ENCODE measurements at regions not wholly inside any gene's neighbourhood (a gene's known extent, or its start where the extent isn't known, plus 50 kb on each side); places are given as distances from the start of the nearest gene placed in this dataset.

DNA sequence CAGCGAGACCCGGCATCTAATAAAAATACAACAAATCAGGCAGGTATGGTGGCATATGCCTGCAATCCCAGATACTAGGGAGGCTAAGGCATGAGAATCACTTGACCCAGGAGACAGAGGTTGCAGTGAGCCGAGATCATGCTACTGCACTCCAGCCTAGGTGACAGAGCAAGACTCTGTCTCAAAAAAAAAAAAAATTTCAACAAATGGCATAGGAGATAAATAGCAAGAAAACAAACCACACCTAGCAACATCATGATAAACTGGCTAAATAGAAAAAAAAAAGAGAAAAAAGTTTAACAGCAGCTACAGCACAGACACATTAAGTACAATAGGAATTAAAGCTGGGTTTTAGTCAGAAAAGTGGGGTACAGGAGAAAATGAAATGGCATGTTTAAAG lies 1034.6 kb upstream of the LRRN3 start:
- no peak for DNase-seq (ENCODE audit: low read depth)

DNA sequence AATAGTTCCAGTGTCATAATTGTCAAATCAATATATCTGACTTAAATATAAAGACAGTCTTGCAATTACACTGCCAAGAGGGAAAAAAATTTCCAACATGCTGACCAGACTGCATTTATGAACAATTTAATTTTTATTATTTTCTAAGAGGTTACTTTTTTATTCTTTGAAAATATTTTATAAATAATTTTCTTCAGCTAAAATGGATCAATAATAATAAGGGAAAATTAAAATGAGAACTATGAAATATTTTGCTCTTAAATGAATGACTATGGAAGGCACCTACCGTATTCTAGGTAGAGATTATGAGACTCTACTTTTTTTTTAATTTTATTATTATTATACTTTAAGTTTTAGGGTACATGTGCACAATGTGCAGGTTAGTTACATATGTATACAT lies 1032.5 kb upstream of the LRRN3 start:
- no peak for DNase-seq (ENCODE audit: low read depth)

DNA sequence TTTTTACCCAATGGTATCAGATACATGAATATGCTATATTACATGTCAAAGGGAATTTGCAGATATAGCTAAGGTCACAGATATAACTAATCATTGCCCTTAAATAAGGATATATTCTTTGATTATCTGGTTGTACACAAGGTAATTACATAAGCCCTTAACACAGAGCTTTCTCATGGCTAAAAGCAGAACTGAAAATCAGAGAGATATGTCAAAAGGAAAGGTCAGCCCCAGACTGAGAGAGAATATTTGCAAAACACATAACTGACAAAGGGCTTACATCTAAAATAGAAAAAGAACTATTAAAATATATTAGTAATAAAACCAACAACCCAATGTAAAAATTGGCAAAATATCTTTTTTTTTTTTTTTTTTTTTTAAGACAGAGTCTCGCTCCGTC lies 1029.5 kb upstream of the LRRN3 start:
- DNase-seq (ENCODE audit: low read depth), result no peak

DNA sequence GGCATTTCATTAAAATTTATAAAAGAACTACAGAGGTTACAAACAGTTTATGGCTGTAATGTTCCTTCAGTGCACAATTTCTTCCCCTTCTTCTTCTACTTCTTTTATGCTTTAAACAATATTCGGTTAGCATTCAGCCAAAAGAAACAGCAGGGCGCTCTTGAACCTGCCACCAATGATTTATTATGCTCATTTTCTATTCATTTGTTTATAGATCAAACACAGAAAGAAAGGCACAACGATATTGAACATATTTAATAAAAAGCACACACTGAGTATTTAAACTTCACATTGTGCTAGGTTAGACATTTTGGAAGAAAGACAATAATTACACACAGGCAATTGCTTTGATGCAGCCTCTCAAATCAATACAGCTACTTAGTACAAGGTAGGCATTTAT lies 1025.8 kb upstream of the LRRN3 start:
- no peak for DNase-seq (ENCODE audit: low read depth)

DNA sequence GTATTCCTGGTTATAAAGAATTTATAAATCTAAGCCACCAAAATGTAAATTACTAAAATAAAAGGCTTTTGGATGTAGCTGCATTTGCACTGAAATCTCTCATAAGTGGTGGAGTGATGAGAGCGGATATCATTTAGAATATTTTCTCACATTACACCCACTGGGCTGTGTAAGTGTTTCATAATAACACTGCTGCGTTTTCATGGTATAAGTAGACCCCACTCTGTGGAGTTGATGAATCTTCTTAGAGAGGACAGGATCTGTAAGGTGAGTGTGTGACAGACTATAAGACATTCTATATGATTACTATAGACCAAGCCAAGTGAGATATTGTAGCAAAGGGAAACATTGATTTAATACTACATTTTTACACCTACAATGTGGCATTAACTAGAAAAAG lies 1024.1 kb upstream of the LRRN3 start:
- no peak for DNase-seq (ENCODE audit: low read depth)

DNA sequence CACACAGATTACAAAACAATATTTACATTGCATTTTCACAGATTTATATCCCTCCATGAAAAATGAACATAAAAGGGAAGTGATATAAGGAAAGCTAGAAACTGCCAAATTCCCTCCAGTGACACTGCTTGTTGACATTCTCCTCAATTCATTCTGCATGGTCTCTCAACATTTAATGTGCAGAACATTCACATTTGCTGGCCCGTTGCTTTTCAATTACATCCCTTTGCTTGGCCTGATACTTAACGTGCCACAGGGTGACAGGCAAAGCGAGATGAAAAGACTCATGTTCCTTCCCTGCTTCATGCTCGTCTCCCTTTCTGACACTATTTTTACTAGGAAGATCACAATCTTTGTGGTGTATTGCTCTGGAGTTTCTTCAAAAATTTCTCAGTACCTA lies 1019.7 kb upstream of the LRRN3 start:
- DNase-seq (ENCODE audit: low read depth), result no peak

DNA sequence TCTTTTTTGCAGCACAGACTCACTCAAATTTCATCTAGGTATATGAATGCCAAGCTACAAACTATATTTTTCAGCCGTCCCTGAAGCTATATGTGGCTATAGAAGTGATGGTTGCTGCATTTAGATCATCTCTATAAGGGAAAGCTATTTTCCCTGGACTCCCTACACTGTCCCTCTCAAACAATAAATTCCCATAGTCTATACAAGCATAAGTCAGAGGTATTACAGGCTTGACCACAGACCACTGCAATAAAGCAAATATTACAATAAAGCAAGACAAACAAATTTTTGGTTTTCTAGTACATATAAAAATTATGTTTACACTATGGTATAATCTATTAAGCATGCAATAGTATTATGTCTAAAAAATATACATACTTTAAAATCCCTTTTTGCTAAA lies 1015.5 kb upstream of the LRRN3 start:
- no peak for DNase-seq (ENCODE audit: low read depth)

DNA sequence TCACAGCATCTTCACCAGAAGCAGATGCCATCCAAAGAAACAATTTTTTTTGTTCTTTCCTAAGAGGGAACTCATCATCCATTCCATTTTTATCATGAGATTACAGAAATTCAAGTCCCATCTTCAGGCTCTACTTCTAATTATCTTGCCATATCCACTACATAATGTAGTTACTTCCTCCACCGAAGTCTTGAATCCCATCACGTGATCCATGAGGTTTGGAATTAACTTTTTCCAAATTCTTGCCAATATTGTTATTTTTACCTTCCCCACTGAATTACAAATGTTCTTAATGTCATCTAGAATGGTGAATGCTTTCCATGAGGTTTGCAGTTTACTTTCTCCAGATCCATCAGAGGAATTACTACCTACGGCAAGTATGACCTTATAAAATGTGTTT lies 1014.7 kb upstream of the LRRN3 start:
- DNase-seq (ENCODE audit: low read depth), result no peak

DNA sequence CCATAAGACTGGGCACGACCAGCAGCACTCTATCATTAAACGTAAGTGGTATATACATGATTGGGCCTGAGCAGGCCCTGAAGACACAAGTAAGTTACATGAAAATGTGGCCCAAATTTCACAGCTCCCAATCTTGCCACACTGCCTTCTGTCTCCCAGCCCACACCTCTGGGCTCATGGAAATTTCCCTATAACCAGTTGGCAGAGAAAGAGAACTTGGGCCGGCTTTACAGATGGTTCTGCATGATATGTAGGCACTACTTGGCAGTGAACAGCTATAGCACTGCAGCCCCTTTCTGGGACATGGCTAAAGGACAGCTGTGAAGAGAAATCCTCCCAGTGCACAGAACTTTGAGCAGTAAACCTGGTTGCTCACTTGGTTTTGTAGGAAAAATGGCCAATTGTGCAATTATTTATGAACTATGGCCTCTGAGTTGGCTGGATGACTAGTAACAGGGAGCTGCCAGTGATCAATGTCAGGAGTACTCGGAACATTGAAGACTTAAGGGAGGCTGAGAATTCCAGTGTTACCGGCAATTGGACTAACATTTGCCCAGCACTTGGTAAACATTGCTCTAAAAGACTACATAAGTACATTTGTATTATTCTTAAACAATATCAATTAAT lies 1006.6 kb upstream of the LRRN3 start:
- no peak for DNase-seq (ENCODE audit: low read depth)

DNA sequence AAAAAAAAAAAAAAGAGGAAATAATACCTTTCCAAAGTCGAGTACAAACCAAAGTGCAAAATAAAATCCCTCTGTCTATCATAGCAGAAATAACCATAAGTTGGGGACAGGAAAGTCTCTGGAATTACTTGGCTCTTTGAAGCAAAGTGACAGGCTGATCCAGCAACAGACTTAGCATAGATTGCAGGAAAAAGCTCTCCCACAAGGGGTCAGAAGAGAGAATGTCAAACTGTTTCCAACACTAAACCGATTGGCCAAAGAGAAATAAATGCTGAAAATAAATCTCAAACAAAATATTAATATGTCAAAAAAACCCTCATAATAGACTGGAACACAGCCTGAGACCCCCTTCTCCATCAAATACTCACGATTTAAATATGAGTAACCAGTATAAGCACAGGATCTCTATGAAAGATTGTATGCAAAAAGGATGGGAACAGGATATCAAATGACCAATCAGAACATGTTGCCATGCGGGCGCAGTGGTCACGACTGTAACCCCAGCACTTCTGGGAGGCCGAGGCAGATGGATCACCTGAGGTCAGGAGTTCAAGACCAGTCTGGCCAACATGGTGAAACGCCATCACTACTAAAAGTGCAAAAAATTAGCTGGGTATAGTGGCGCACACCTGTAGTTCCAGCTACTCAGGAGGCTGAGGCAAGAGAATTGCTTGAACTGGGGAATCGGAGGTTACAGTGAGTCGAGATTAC lies 1000.7 kb upstream of the LRRN3 start:
- DNase-seq (ENCODE audit: low read depth), result no peak

DNA sequence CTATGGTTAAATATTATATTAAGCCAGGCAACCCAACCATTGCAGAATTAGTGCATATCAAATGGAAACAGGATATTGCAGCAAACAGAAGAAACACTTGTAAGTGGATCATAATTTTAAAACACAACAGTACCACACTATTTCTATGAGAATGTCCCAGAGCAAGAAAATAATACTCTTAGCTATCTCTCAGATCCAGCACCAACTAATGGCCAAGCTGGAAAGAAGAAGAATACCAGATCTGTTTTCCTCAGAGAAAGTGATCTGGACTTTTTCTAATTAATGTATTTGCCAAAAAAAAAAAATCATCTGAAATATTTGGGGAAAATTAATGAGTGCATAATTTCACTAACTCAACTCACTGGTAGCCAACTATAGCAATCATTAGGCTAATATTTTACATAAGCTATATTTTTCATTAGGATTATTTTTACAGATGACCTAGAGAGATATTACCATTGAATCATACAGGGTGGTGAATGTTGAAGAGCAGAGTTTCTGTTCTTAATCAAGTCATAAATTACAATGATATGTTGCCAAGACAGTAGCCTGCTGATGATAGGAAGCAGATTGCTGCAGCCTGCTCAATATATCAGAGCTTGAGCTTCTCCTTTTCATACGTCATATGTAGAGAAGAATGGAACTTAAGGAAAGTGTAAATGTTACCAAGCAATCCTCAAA lies 995.4 kb upstream of the LRRN3 start:
- no peak for DNase-seq (ENCODE audit: low read depth)

DNA sequence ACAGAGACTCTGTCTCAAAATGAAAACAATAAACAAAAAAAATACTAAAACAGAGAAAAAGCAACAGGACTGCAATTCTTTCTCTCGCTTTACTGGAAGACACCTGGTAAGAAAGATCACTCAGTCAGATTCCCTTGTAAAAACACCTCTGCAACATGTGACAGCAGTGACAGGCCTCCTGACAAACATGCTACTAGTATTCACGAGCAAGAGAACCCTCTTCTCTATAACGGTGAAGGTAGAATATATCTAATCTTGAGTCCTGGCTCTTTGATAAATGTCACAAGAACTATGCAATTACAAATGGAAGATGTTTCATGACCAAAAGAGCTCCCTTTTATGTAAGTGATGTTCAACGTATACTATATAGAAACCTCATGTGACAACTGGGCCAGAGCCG lies 986.7 kb upstream of the LRRN3 start:
- DNase-seq (ENCODE audit: low read depth), result no peak

DNA sequence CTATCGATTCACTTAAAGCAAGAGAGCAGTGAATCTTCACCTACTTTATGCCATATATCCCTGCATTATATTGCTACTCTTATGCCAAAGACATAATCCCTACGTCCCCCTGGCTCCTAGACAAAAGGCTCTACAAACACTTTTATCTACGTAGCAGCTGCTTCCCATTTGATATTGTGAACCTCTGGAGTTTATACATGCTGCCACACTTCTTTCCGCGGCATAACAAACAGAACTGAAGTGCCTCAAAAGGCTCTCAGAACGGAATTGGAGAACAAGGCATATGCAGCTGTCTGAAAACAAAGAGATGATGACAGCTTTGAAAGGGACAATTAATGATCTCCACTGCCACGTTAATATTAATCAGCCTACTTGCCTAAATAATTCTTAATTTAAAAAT lies 985.6 kb upstream of the LRRN3 start:
- DNase-seq (ENCODE audit: low read depth), result no peak

DNA sequence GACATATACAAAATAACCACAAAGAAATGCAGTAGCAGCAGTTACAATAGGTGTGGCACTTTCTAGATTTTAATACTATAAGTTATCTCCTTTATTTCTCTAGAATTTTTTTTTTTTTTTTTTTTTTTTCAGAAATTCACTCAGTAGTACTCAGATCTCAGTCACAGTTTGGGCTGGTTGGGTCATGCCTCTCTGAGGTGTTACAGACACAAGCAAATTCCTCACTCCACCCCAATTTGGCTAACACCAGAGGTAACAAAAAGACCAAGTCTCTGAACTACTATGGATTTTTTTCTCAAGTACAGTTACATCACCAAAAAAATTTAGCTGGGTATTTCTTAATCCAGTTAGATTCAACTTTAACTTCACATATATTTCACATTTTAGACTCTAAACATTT lies 985.1 kb upstream of the LRRN3 start:
- DNase-seq (ENCODE audit: low read depth), result no peak

DNA sequence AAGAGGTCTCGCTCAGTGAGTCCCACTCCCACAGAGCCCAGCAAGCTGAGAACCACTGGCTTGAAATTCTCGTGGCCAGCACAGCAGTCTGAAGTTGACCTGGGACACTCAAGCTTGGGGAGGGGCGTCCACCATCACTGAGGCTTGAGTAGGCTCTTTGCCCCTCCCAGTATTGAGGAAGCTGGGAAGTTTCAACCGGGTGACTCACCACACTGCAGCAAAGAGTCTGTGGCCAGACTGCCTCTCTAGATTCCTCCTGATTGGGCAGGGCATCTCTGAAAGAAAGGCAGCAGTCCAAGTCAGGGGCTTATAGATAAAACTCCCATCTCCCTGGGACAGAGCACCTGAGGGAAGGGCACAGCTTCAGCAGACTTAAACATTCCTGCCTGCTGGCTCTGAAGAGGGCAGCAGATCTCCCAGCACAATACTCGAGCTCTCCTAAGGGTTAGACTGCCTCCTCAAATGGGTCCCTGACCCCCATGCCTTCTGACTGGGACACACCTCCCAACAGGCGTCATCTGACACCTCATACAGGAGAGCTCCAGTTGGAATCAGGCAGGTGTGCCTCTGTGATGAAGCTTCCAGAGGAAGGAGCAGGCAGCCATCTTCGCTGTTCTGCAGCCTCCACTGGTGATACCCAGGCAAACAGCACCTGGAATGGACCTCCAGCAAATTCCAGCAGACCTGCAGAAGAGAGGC lies 970.9 kb upstream of the LRRN3 start:
- DNase-seq (ENCODE audit: low read depth), result no peak

DNA sequence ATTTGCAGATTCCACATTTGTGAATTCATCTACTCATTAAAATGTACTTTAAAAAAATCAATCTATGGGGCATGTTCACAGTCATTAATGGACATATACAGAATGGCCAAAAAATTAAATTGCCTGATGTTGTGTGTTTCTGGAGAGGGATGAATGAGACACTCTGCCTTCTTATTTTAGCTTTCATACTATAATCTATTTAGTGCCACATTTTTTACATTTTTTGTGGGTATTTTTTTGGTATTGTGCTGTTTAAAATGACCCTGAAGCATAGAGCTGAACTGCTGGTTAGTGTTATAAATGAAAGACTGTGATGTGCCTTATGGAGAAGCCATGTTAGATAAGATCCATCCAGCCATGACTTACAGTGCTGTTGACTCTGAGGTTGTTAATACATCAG lies 961.8 kb upstream of the LRRN3 start:
- DNase-seq (ENCODE audit: low read depth), result no peak

DNA sequence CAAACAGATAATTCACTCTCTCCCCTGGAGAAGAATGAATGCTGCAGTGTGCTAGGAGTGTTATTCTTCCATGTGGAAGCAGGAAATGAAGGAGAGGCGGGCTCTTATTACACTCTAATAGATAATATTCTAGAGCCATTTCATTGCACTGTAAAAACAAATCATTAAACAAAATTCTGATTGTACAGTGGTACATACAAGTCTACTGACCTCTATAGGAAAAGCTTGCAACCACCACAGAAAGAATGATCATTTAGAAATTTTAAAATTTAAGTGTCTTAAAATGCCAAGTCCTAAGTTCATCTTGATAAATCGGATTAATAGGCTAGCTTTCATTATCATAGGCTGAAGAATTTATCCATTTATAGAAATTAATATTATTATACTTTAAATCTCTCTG lies 960.3 kb upstream of the LRRN3 start:
- DNase-seq (ENCODE audit: low read depth), result no peak

DNA sequence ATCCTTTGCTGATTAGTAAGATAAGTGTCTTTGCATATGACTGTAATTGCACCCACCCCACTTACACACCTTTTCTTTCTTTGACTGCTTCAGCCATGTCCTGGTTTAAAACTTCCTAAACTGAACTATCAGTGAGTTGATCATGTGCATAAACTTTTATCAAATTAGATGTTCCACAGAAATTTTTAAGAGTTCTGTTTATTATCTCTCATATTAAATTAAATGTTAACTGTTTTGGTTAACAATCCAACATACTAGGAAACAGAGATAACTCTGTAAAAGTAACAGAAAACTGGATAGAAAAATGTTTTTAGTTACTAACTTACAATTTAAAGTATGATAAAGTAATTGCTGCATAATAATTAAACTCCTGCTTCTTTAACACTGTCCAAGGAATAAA lies 959.6 kb upstream of the LRRN3 start:
- no peak for DNase-seq (ENCODE audit: low read depth)

DNA sequence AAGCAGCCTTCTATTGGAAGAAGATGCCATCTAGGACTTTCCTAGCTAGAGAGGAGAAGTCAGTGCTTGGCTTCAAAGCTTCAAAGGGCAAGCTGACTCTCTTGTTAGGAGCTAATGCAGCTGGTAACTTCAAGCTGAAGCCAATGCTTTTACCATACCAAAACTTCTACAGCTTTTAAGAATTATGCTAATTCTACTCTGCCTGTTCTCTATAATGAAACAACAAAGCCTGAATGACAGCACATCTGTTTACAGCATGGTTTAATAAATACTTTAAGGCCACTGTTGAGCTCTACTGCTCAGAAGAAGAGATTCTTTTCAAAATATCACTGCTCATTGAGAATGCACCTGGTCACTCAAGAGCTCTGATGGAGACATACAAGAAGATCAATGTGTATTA lies 951.9 kb upstream of the LRRN3 start:
- DNase-seq (ENCODE audit: low read depth), result no peak

DNA sequence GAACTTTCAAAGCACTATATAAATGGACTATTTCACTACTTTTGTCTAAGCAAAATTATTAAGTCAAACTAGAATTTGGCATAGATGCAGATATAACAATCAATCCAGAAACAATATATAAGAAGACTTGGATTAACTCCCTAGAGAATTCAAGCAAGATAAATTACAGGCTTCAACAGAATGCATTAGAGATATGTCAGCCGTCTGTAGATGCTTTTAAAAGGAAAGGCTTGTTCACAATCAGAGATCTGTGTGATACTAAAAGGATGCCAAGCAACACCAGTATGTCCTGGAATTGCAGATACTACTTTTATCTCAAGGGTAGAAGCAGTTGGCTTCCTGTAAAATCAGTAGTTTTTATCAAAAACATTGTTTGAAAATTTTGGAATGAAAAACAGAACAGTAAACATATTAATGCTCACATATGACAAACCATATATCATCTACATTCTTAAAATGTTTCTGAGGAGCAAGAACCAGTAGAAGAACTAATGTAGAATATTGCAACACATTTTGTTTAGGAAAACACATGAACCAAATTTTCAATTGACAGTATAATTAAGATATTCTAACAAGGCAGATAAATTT lies 947.9 kb upstream of the LRRN3 start:
- DNase-seq (ENCODE audit: low read depth), result no peak

DNA sequence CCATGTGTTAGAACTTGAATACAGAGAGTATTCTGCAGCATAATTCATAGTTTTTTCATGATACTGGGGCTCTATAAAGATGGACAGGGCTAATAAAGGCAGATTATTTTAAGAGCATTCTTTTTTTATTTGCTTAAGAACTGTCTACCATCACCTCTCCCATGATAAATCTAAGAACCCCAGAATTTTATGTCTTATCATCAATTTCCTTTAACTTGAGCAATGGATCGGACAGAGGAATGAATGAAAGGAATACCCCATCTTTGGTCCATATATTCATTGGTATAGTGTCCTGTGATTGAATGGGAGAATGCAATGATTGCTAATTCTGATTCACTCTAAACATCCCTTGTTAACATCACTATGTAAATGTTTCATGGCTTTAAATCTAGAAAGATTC lies 946.3 kb upstream of the LRRN3 start:
- DNase-seq (ENCODE audit: low read depth), result no peak

DNA sequence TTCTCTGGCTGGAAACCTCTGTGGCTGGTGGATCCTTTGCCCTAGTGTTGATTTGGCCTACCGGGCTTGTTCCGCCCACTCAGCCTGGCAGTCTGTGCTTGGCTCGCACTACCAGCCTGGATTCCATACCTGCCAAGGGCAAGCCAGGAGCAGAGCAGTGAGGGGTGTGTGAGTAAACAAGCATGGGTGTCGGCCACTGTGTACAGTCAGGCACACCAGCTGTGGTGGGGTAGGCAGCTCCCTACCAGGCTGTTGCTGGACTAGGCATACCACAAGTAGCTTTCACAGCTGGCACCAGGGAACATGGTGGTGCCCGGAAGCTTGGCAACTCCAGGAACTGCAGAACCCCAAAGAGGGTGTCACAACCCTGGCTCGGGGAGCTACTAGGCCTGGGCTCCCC lies 942.9 kb upstream of the LRRN3 start:
- no peak for DNase-seq (ENCODE audit: low read depth)

DNA sequence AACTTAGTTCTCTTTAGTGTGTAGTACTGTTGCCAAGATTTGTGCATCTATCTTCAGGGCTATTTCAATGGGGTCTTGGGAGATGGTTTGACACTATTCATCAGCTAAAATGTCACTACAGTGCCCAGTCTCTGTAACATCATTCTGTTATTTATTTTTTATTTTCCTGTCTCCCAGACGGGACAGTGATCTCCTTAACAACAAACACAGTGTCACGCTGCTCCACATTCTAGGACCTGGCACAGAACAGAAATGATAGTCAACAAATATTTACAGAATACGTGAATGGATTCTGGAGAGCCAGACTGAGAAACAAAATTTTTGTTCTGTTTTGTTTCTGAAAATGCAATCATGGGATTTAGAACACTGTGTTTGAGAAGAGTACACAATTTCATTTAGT lies 937.7 kb upstream of the LRRN3 start:
- DNase-seq (ENCODE audit: low read depth), result no peak
